Calu3 (cell line): ENCODE measurements at regions not wholly inside any gene's neighbourhood (a gene's known extent, or its start where the extent isn't known, plus 50 kb on each side); places are given as distances from the start of the nearest gene placed in this dataset.

Experiments
- BruUV-seq: library from RNA; stranded (reverse); fragments of 400-500 nt; replicated peaks from 2 replicates; lab custom pipeline; 2021; lab: Mats Ljungman, UMichigan
- CTCF ChIA-PET: fragments of 300-600 bp; sonication (Branson Sonifier 250); formaldehyde crosslinking; loops from one replicate; lab custom pipeline; 2022; ENCODE audit warnings: antibody characterized with exemption; lab: Charles Lee
- DNase-seq: peaks from one replicate; pipeline ENCODE4 v3.0.0; 2022
- H3K27ac Mint-ChIP-seq: one replicate; pipeline ENCODE4 v1.8.0; 2022; ENCODE audit warnings: mixed read lengths; ENCODE audit not compliant: unreplicated experiment
- H3K27me3 Mint-ChIP-seq: one replicate; pipeline ENCODE4 v1.8.0; 2022; ENCODE audit warnings: mixed read lengths; ENCODE audit not compliant: unreplicated experiment
- H3K36me3 Mint-ChIP-seq: one replicate; pipeline ENCODE4 v1.8.0; 2022; ENCODE audit warnings: mild to moderate bottlenecking, moderate library complexity, mixed read lengths; ENCODE audit not compliant: insufficient read depth, unreplicated experiment
- H3K4me1 Mint-ChIP-seq: one replicate; pipeline ENCODE4 v1.8.0; 2022; ENCODE audit warnings: mild to moderate bottlenecking, low read depth, mixed read lengths; ENCODE audit not compliant: unreplicated experiment
- H3K4me3 Mint-ChIP-seq: one replicate; pipeline ENCODE4 v1.8.0; 2022; ENCODE audit warnings: mild to moderate bottlenecking, low read depth, moderate library complexity, mixed read lengths; ENCODE audit not compliant: unreplicated experiment
- H3K9me3 Mint-ChIP-seq: one replicate; pipeline ENCODE4 v1.8.0; 2022; ENCODE audit warnings: low read depth, mixed read lengths; ENCODE audit not compliant: unreplicated experiment
- CTCF ChIP-seq: fragments of 200-600 bp; IDR thresholded peaks from one replicate; pipeline ENCODE4 v1.8.0; 2022; ENCODE audit warnings: antibody characterized with exemption; ENCODE audit not compliant: unreplicated experiment
- intact Hi-C: fragments of 100-400 bp; cut with micrococcal nuclease; formaldehyde crosslinking; loops from one replicate; pipeline ENCODE4 v1.10.0; 2022; ENCODE audit not compliant: unreplicated experiment

GRCh38 chr5:9690751-9691150 is 60.6 kb upstream of the TAS2R1 start:
- CTCF ChIA-PET = no interaction called here
- BruUV-seq = no TSS peak
- H3K27me3 Mint-ChIP-seq = no peaks in the 10 kb centered on the region
- no peaks in the 10 kb centered on the region for H3K36me3 Mint-ChIP-seq
- TF ChIP-seq CTCF = no peak
- H3K4me3 Mint-ChIP-seq = no peak overlapping the region
- peaks cover 8% of the 10 kb centered on the region for H3K9me3 Mint-ChIP-seq
- intact Hi-C loops = no loop called here
- no peak for DNase-seq
- H3K4me1 Mint-ChIP-seq = no peaks in the 10 kb centered on the region
- no peak overlapping the region for H3K27ac Mint-ChIP-seq

- no peak for TF ChIP-seq CTCF
- no peaks in the 10 kb centered on the region for H3K36me3 Mint-ChIP-seq
- CTCF ChIA-PET = no interaction called here
- BruUV-seq = no TSS peak
- H3K27ac Mint-ChIP-seq = no peak overlapping the region
- intact Hi-C loops = no loop called here
- H3K27me3 Mint-ChIP-seq = no peaks in the 10 kb centered on the region
- H3K9me3 Mint-ChIP-seq = peaks cover 6% of the 10 kb centered on the region
- no peaks in the 10 kb centered on the region for H3K4me1 Mint-ChIP-seq
- H3K4me3 Mint-ChIP-seq = no peak overlapping the region
- DNase-seq = no peak
Observed at GRCh38 chr5:9686216-9686615, 56.1 kb upstream of the TAS2R1 start.

GRCh38 chr5:9681706-9682105 is 51.6 kb upstream of the TAS2R1 start:
- intact Hi-C loops = no loop called here

More at GRCh38 chr5:9681706-9682105, 51.6 kb upstream of the TAS2R1 start:
- Mint-ChIP-seq H3K4me1 (no peaks in the 10 kb centered on the region), H3K27me3 (no peaks in the 10 kb centered on the region), H3K4me3 (no peak overlapping the region), H3K9me3 (peaks cover 11% of the 10 kb centered on the region), H3K36me3 (no peaks in the 10 kb centered on the region), H3K27ac (no peak overlapping the region)
- BruUV-seq = no TSS peak
- no peak for TF ChIP-seq CTCF
- CTCF ChIA-PET = no interaction called here
- DNase-seq = no peak
